Activated T-helper 2 cell treated with anti-CD3 and anti-CD28 coated beads, Interferon-gamma antibody, Interleukin-2, Interleukin-4, amounts not matched to agents 10 μg/mL and 5 μg/mL and 100 μg/mL, durations not matched to agents 14 hours and 24 hours and 36 hours (primary cell): ENCODE measurements at regions not wholly inside any gene's neighbourhood (a gene's known extent, or its start where the extent isn't known, plus 50 kb on each side); places are given as distances from the start of the nearest gene placed in this dataset.

Source experiments
- DNase-seq: peaks from one replicate; pipeline ENCODE4 v3.0.0; 2021; ENCODE audit warnings: low spot score
- H3K27ac Mint-ChIP-seq: one replicate; pipeline ENCODE4 v1.8.0; 2021; ENCODE audit warnings: mixed read lengths
- H3K27me3 Mint-ChIP-seq: one replicate; pipeline ENCODE4 v1.8.0; 2021; ENCODE audit warnings: low read depth, mixed read lengths
- H3K36me3 Mint-ChIP-seq: one replicate; pipeline ENCODE4 v1.8.0; 2021; ENCODE audit warnings: low read depth, mixed read lengths
- H3K4me1 Mint-ChIP-seq: one replicate; pipeline ENCODE4 v1.8.0; 2021; ENCODE audit warnings: low read depth, mixed read lengths
- H3K4me3 Mint-ChIP-seq: one replicate; pipeline ENCODE4 v1.8.0; 2021; ENCODE audit warnings: low read depth, mild to moderate bottlenecking, moderate library complexity, mixed read lengths
- H3K9me3 Mint-ChIP-seq: one replicate; pipeline ENCODE4 v1.8.0; 2021; ENCODE audit warnings: mixed read lengths
- intact Hi-C: fragments of 100-400 bp; cut with micrococcal nuclease; formaldehyde crosslinking; loops from one replicate; pipeline ENCODE4 v1.15.1; 2023

- intact Hi-C loops = no loop called here
- no peak overlapping the region for H3K27ac Mint-ChIP-seq
- H3K4me1 Mint-ChIP-seq = no peaks in the 10 kb centered on the region
- no peaks in the 10 kb centered on the region for H3K36me3 Mint-ChIP-seq
- no peaks in the 10 kb centered on the region for H3K9me3 Mint-ChIP-seq
- no peak for DNase-seq
- no peaks in the 10 kb centered on the region for H3K27me3 Mint-ChIP-seq
- no peak overlapping the region for H3K4me3 Mint-ChIP-seq
These were observed 205.8 kb upstream of the CYRIA start for GRCh38 chr2:16871411-16871810.

GRCh38 chr2:16870491-16871076 is 204.9 kb upstream of the CYRIA start:
- DNase-seq = no peak
- Mint-ChIP-seq H3K36me3 (no peaks in the 10 kb centered on the region), H3K4me1 (no peaks in the 10 kb centered on the region), H3K27me3 (no peaks in the 10 kb centered on the region), H3K4me3 (no peak overlapping the region), H3K9me3 (no peaks in the 10 kb centered on the region), H3K27ac (no peak overlapping the region)
- intact Hi-C loops = no loop called here

- Mint-ChIP-seq H3K36me3 (no peaks in the 10 kb centered on the region), H3K4me3 (no peak overlapping the region), H3K27ac (no peak overlapping the region), H3K27me3 (no peaks in the 10 kb centered on the region), H3K4me1 (no peaks in the 10 kb centered on the region), H3K9me3 (no peaks in the 10 kb centered on the region)
- no peak for DNase-seq
- intact Hi-C loops = no loop called here
These were observed 204.1 kb upstream of the CYRIA start for GRCh38 chr2:16869711-16870110.

GRCh38 chr2:16862471-16862870 is 196.8 kb upstream of the CYRIA start:
- no peaks in the 10 kb centered on the region for H3K36me3 Mint-ChIP-seq
- intact Hi-C loops = no loop called here
- peaks cover 7% of the 10 kb centered on the region for H3K9me3 Mint-ChIP-seq
- DNase-seq = no peak
- no peaks in the 10 kb centered on the region for H3K4me1 Mint-ChIP-seq
- no peak overlapping the region for H3K4me3 Mint-ChIP-seq
- H3K27me3 Mint-ChIP-seq = no peaks in the 10 kb centered on the region
- no peak overlapping the region for H3K27ac Mint-ChIP-seq

GRCh38 chr2:16861530-16861929 is 195.9 kb upstream of the CYRIA start:
- Mint-ChIP-seq H3K27ac (no peak overlapping the region), H3K4me3 (no peak overlapping the region), H3K36me3 (no peaks in the 10 kb centered on the region), H3K27me3 (no peaks in the 10 kb centered on the region), H3K9me3 (peaks cover 7% of the 10 kb centered on the region), H3K4me1 (no peaks in the 10 kb centered on the region)
- intact Hi-C loops = no loop called here
- no peak for DNase-seq

- no peaks in the 10 kb centered on the region for H3K36me3 Mint-ChIP-seq
- no peaks in the 10 kb centered on the region for H3K27me3 Mint-ChIP-seq
- peaks cover 7% of the 10 kb centered on the region for H3K9me3 Mint-ChIP-seq
- no peak overlapping the region for H3K27ac Mint-ChIP-seq
- no peak for DNase-seq
- intact Hi-C loops = no loop called here
- no peaks in the 10 kb centered on the region for H3K4me1 Mint-ChIP-seq
- no peak overlapping the region for H3K4me3 Mint-ChIP-seq
These were observed 195.5 kb upstream of the CYRIA start for GRCh38 chr2:16861111-16861510.

GRCh38 chr2:16860627-16861026 is 195.0 kb upstream of the CYRIA start:
- no peaks in the 10 kb centered on the region for H3K27me3 Mint-ChIP-seq
- H3K4me3 Mint-ChIP-seq = no peak overlapping the region
- H3K9me3 Mint-ChIP-seq = peaks cover 7% of the 10 kb centered on the region
- no peak for DNase-seq
- H3K36me3 Mint-ChIP-seq = no peaks in the 10 kb centered on the region
- H3K4me1 Mint-ChIP-seq = no peaks in the 10 kb centered on the region
- H3K27ac Mint-ChIP-seq = no peak overlapping the region
- intact Hi-C loops = no loop called here

GRCh38 chr2:16855183-16855582 is 189.5 kb upstream of the CYRIA start:
- intact Hi-C loops = no loop called here
- Mint-ChIP-seq H3K4me3 (no peak overlapping the region), H3K27me3 (no peaks in the 10 kb centered on the region), H3K9me3 (peaks cover 7% of the 10 kb centered on the region), H3K4me1 (no peaks in the 10 kb centered on the region), H3K27ac (no peak overlapping the region), H3K36me3 (no peaks in the 10 kb centered on the region)
- DNase-seq = no peak

GRCh38 chr2:16853088-16853487 is 187.5 kb upstream of the CYRIA start:
- Mint-ChIP-seq H3K4me3 (no peak overlapping the region), H3K27ac (no peak overlapping the region), H3K36me3 (no peaks in the 10 kb centered on the region), H3K9me3 (no peaks in the 10 kb centered on the region), H3K27me3 (no peaks in the 10 kb centered on the region), H3K4me1 (no peaks in the 10 kb centered on the region)
- intact Hi-C loops = no loop called here
- DNase-seq = no peak

- H3K36me3 Mint-ChIP-seq = no peaks in the 10 kb centered on the region
- no peaks in the 10 kb centered on the region for H3K27me3 Mint-ChIP-seq
- no peaks in the 10 kb centered on the region for H3K9me3 Mint-ChIP-seq
- H3K4me1 Mint-ChIP-seq = no peaks in the 10 kb centered on the region
- H3K27ac Mint-ChIP-seq = no peak overlapping the region
- DNase-seq = no peak
- intact Hi-C loops = no loop called here
- H3K4me3 Mint-ChIP-seq = no peak overlapping the region
These were observed 187.0 kb upstream of the CYRIA start for GRCh38 chr2:16852651-16853050.

- Mint-ChIP-seq H3K4me3 (no peak overlapping the region), H3K27ac (no peak overlapping the region), H3K9me3 (no peaks in the 10 kb centered on the region), H3K36me3 (no peaks in the 10 kb centered on the region), H3K27me3 (no peaks in the 10 kb centered on the region), H3K4me1 (no peaks in the 10 kb centered on the region)
- DNase-seq = no peak
- intact Hi-C loops = no loop called here
These were observed 185.5 kb upstream of the CYRIA start for GRCh38 chr2:16851126-16851525.

GRCh38 chr2:16840496-16841172 is 175.0 kb upstream of the CYRIA start:
- no peak overlapping the region for H3K4me3 Mint-ChIP-seq
- no peaks in the 10 kb centered on the region for H3K27me3 Mint-ChIP-seq
- no peaks in the 10 kb centered on the region for H3K9me3 Mint-ChIP-seq
- no peak overlapping the region for H3K27ac Mint-ChIP-seq
- H3K36me3 Mint-ChIP-seq = no peaks in the 10 kb centered on the region
- H3K4me1 Mint-ChIP-seq = no peaks in the 10 kb centered on the region
- intact Hi-C loops = no loop called here
- DNase-seq = no peak

GRCh38 chr2:16832910-16833309 is 167.3 kb upstream of the CYRIA start:
- intact Hi-C loops = no loop called here
- Mint-ChIP-seq H3K4me1 (no peaks in the 10 kb centered on the region), H3K9me3 (no peaks in the 10 kb centered on the region), H3K27me3 (no peaks in the 10 kb centered on the region), H3K4me3 (no peak overlapping the region), H3K27ac (no peak overlapping the region), H3K36me3 (no peaks in the 10 kb centered on the region)
- no peak for DNase-seq

GRCh38 chr2:16828828-16829160 is 163.2 kb upstream of the CYRIA start:
- no peaks in the 10 kb centered on the region for H3K36me3 Mint-ChIP-seq
- H3K27ac Mint-ChIP-seq = no peak overlapping the region
- DNase-seq = no peak
- intact Hi-C loops = no loop called here
- H3K4me3 Mint-ChIP-seq = no peak overlapping the region
- no peaks in the 10 kb centered on the region for H3K4me1 Mint-ChIP-seq
- no peaks in the 10 kb centered on the region for H3K27me3 Mint-ChIP-seq
- no peaks in the 10 kb centered on the region for H3K9me3 Mint-ChIP-seq
